A673 (cell line): ENCODE measurements at regions not wholly inside any gene's neighbourhood (a gene's known extent, or its start where the extent isn't known, plus 50 kb on each side); places are given as distances from the start of the nearest gene placed in this dataset.

Experiments used
- BruUV-seq: library from RNA; stranded (reverse); fragments of 400-500 nt; replicated peaks from 2 replicates; lab custom pipeline; 2021; lab: Mats Ljungman, UMichigan
- CTCF ChIA-PET: fragments of 300-600 bp; sonication (Branson Sonifier 250); formaldehyde crosslinking; loops from one replicate; lab custom pipeline; 2022; ENCODE audit warnings: antibody characterized with exemption; lab: Charles Lee
- POLR2A ChIA-PET: fragments of 300-600 bp; sonication (Branson Sonifier 250); formaldehyde crosslinking; loops from one replicate; lab custom pipeline; 2022; ENCODE audit warnings: antibody characterized with exemption; ENCODE audit not compliant: low non-redundant PET; lab: Charles Lee
- DNase-seq: peaks from one replicate; pipeline ENCODE4 v3.0.0-alpha.2; 2015; ENCODE audit warnings: low spot score
- H3K27ac ChIP-seq: fragments of 200-600 bp; sonication (generic); 2 replicates; pipeline ENCODE4 v1.5.1; 2016; ENCODE audit warnings: mixed run types, low read depth, mild to moderate bottlenecking, mixed read lengths, antibody characterized with exemption, low read length; ENCODE audit not compliant: poor library complexity, severe bottlenecking
- H3K27me3 ChIP-seq: fragments of 200-600 bp; sonication (generic); replicated peaks from 2 replicates; pipeline ENCODE4 v1.6.1; 2017; ENCODE audit warnings: mixed run types, low read depth, mild to moderate bottlenecking, mixed read lengths, antibody characterized with exemption, low read length; ENCODE audit not compliant: insufficient read depth, poor library complexity
- H3K36me3 ChIP-seq: fragments of 200-600 bp; sonication (generic); 2 replicates; pipeline ENCODE4 v1.6.1; 2016; ENCODE audit warnings: mixed run types, mild to moderate bottlenecking, mixed read lengths, antibody characterized with exemption, low read length; ENCODE audit not compliant: insufficient read depth, poor library complexity, severe bottlenecking
- H3K4me1 ChIP-seq: fragments of 200-600 bp; sonication (generic); 2 replicates; pipeline ENCODE4 v1.6.1; 2017; ENCODE audit warnings: mixed run types, mild to moderate bottlenecking, mixed read lengths, antibody characterized with exemption, low read length; ENCODE audit not compliant: insufficient read depth, poor library complexity, severe bottlenecking
- H3K4me3 ChIP-seq: fragments of 200-600 bp; sonication (generic); 2 replicates; pipeline ENCODE4 v1.5.1; 2016; ENCODE audit warnings: low read depth, mixed run types, mild to moderate bottlenecking, mixed read lengths, low read length; ENCODE audit not compliant: poor library complexity, severe bottlenecking
- H3K9me3 ChIP-seq: fragments of 200-600 bp; sonication (generic); 2 replicates; pipeline ENCODE4 v1.6.1; 2016; ENCODE audit warnings: mixed run types, low read depth, mild to moderate bottlenecking, mixed read lengths, antibody characterized with exemption, low read length; ENCODE audit not compliant: poor library complexity, severe bottlenecking
- EZH2 ChIP-seq: fragments of 200-600 bp; sonication (generic); IDR thresholded peaks from 2 replicates; pipeline ENCODE4 v1.6.1; 2017; ENCODE audit warnings: borderline replicate concordance, low read depth, mild to moderate bottlenecking, mixed read lengths, antibody characterized with exemption, low read length; ENCODE audit not compliant: poor library complexity, severe bottlenecking
- intact Hi-C: fragments of 100-400 bp; cut with micrococcal nuclease; formaldehyde crosslinking; loops from one replicate; pipeline ENCODE4 v1.10.0; 2022; ENCODE audit not compliant: unreplicated experiment
- TF ChIP-seq, protein P1 (sequence below): fragments of 300-800, 200-600 bp; sonication (generic); conservative IDR thresholded peaks from 2 replicates; pipeline ENCODE4 v1.5.1; 2017; ENCODE audit warnings: low read depth, mild to moderate bottlenecking, antibody characterized with exemption, low read length, moderate library complexity, mixed read lengths

DNA sequence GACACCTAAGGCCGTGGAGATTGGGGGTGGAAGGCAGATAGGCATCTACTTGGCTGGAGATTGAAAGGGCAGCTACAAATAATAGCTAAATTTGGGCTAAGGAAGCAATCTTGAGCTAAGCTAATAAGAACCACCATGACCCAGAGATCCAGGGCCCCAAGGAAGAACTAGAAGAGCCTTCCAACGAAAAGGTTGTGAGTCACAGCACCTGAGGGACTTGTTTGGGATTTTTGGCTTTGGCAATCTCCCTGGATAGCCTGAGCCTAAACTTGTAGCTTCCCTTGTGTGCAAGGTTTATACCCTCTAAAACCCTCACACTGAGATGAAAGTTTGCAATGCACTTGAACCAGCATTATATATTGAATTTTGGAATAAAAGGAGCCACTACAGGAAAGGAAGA lies 364.0 kb upstream of the IL12A start:
- no peaks in the 10 kb centered on the region for H3K9me3 ChIP-seq
- no peaks in the 10 kb centered on the region for H3K27me3 ChIP-seq
- H3K36me3 ChIP-seq = no peaks in the 10 kb centered on the region
- no TSS peak for BruUV-seq
- no peaks in the 10 kb centered on the region for H3K4me1 ChIP-seq
- DNase-seq = no peak
- TF ChIP-seq EZH2 = no peak
- TF ChIP-seq, protein P1, sequence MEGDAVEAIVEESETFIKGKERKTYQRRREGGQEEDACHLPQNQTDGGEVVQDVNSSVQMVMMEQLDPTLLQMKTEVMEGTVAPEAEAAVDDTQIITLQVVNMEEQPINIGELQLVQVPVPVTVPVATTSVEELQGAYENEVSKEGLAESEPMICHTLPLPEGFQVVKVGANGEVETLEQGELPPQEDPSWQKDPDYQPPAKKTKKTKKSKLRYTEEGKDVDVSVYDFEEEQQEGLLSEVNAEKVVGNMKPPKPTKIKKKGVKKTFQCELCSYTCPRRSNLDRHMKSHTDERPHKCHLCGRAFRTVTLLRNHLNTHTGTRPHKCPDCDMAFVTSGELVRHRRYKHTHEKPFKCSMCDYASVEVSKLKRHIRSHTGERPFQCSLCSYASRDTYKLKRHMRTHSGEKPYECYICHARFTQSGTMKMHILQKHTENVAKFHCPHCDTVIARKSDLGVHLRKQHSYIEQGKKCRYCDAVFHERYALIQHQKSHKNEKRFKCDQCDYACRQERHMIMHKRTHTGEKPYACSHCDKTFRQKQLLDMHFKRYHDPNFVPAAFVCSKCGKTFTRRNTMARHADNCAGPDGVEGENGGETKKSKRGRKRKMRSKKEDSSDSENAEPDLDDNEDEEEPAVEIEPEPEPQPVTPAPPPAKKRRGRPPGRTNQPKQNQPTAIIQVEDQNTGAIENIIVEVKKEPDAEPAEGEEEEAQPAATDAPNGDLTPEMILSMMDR = no peak
- CTCF ChIA-PET = no interaction called here
- intact Hi-C loops = loop anchor here (10.0 kb wide), 1 partner anchor 380 kb away; no protein-coding TSS in a partner anchor
- H3K27ac ChIP-seq = no peak overlapping the region
- no peak overlapping the region for H3K4me3 ChIP-seq
- POLR2A ChIA-PET = no interaction called here

DNA sequence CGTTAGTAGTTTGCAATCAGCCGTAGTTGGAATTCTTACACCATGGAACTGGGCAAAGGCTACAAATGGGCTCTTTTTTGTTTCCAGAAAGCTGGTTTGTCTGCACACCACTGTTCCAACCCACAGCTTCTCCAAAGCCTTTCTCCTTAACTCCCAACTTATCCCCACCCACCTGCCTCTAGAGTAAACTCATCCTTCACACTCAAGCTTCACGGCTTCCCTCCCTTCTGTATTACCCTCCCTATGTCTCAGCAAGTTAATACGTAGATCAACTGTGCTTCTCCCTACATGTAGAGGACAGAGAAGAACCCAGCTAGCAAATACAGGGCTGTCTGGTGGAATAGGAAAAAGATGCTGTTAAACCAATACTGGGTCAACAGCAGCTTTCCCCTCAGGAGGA lies 363.0 kb upstream of the IL12A start:
- no peaks in the 10 kb centered on the region for H3K27me3 ChIP-seq
- no peaks in the 10 kb centered on the region for H3K9me3 ChIP-seq
- no peaks in the 10 kb centered on the region for H3K36me3 ChIP-seq
- ChIA-PET CTCF (no interaction called here), POLR2A (no interaction called here)
- DNase-seq = no peak
- no peak overlapping the region for H3K27ac ChIP-seq
- BruUV-seq = no TSS peak
- TF ChIP-seq, protein P1 = no peak
- TF ChIP-seq EZH2 = no peak
- no peak overlapping the region for H3K4me3 ChIP-seq
- H3K4me1 ChIP-seq = no peaks in the 10 kb centered on the region
- intact Hi-C loops = loop anchor here (10.0 kb wide), 1 partner anchor 379 kb away; no protein-coding TSS in a partner anchor

DNA sequence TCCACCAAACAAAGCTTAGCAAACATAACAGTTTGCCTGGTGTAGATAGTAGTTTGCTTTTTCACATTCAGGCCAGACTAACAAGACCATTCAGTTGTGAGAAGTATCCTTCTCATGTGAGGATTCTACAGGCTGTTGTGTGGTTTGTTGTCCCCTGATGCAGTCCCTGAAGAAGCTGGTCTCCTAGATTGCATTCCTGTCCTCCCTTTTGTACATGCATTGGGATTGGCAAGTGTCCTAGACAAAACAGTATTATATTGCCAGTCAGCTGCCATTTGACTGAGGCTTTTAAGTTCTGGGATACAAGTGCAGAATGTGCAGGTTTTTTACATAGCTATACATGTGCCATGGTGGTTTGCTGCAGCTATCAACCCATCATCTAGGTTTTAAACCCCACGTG lies 362.0 kb upstream of the IL12A start:
- intact Hi-C loops = loop anchor here (10.0 kb wide), 1 partner anchor 378 kb away; no protein-coding TSS in a partner anchor
- POLR2A ChIA-PET = no interaction called here
- BruUV-seq = no TSS peak
- DNase-seq = no peak
- Histone ChIP-seq H3K4me3 (no peak overlapping the region), H3K27ac (no peak overlapping the region), H3K36me3 (no peaks in the 10 kb centered on the region), H3K27me3 (no peaks in the 10 kb centered on the region), H3K9me3 (no peaks in the 10 kb centered on the region), H3K4me1 (no peaks in the 10 kb centered on the region)
- CTCF ChIA-PET = no interaction called here
- TF ChIP-seq EZH2 = no peak
- TF ChIP-seq, protein P1 = no peak
